ENCODE measurements at regions not wholly inside any gene's neighbourhood (a gene's known extent, or its start where the extent isn't known, plus 50 kb on each side); places are given as distances from the start of the nearest gene placed in this dataset.
A peak's percentile ranks its signal among the peaks of the same experiment; 100 is the strongest.
"Not testable (repeated sequence)": the region's sequence is repeated elsewhere in the genome, so short reads cannot be mapped to it uniquely, and the experiment has no call there.

GRCh38 chr1:234769986-234770795 is 160.2 kb upstream of the IRF2BP2 start:
- no peak for DNase-seq

GRCh38 chr1:234769284-234769985 is 159.5 kb upstream of the IRF2BP2 start:
- no peak for DNase-seq

- DNase-seq: peak; percentile 48 to 86
Observed at GRCh38 chr1:234768569-234769283, 158.7 kb upstream of the IRF2BP2 start.

- no peak for DNase-seq
Observed at GRCh38 chr1:234768171-234768568, 158.2 kb upstream of the IRF2BP2 start.

GRCh38 chr1:234765672-234766071 is 155.7 kb upstream of the IRF2BP2 start:
- no peak for DNase-seq

GRCh38 chr1:234765181-234765580 is 155.2 kb upstream of the IRF2BP2 start:
- DNase-seq: no peak

- no peak for DNase-seq
Observed at GRCh38 chr1:234763910-234764309, 153.9 kb upstream of the IRF2BP2 start.

- DNase-seq: no peak
Observed at GRCh38 chr1:234763367-234763766, 153.4 kb upstream of the IRF2BP2 start.

- not testable (repeated sequence) for DNase-seq
Observed at GRCh38 chr1:234762127-234762526, 152.1 kb upstream of the IRF2BP2 start.

- no peak for DNase-seq
Observed at GRCh38 chr1:234760303-234760723, 150.3 kb upstream of the IRF2BP2 start.

- no peak for DNase-seq
Observed at GRCh38 chr1:234759888-234760287, 149.9 kb upstream of the IRF2BP2 start.

- DNase-seq: no peak
Observed at GRCh38 chr1:234758851-234759250, 148.9 kb upstream of the IRF2BP2 start.

GRCh38 chr1:234756857-234757256 is 146.9 kb upstream of the IRF2BP2 start:
- no peak for DNase-seq

- no peak for DNase-seq
Observed at GRCh38 chr1:234756066-234756774, 146.2 kb upstream of the IRF2BP2 start.

GRCh38 chr1:234755449-234755863 is 145.5 kb upstream of the IRF2BP2 start:
- no peak for DNase-seq

GRCh38 chr1:234753979-234754378 is 144.0 kb upstream of the IRF2BP2 start:
- no peak for DNase-seq

GRCh38 chr1:234752927-234753326 is 142.9 kb upstream of the IRF2BP2 start:
- no peak for DNase-seq

GRCh38 chr1:234751678-234752077 is 141.7 kb upstream of the IRF2BP2 start:
- no peak for DNase-seq

- no peak for DNase-seq
Observed at GRCh38 chr1:234750922-234751627, 141.1 kb upstream of the IRF2BP2 start.

- DNase-seq: no peak
Observed at GRCh38 chr1:234748713-234749112, 138.7 kb upstream of the IRF2BP2 start.

- DNase-seq: no peak
Observed at GRCh38 chr1:234748066-234748465, 138.1 kb upstream of the IRF2BP2 start.

- DNase-seq: no peak
Observed at GRCh38 chr1:234746798-234747196, 136.8 kb upstream of the IRF2BP2 start.

Data from stimulated activated CD4-positive, alpha-beta T cell treated with anti-CD3 and anti-CD28 coated beads, Interleukin-4, amount 100 ng/mL, for 4 hours (primary cell).